Thyroid gland (tissue), 4 donors: ENCODE measurements at regions not wholly inside any gene's neighbourhood (a gene's known extent, or its start where the extent isn't known, plus 50 kb on each side); places are given as distances from the start of the nearest gene placed in this dataset.

ENCODE experiments used
- CTCF ChIP-seq, 6 experiments: fragments of 200-600 bp in 3 of 6; fragments of 450-650 bp in 3 of 6; sonication (generic) in 3 of 6; IDR thresholded peaks; one replicate each; pipeline ENCODE4 v1.5.1; 2016 to 2019; ENCODE audit warnings: antibody characterized with exemption in 6 of 6, mild to moderate bottlenecking in 2 of 6, inconsistent platforms in 1 of 6, moderate library complexity in 1 of 6
- POLR2A ChIP-seq, 2 donors: fragments of 450-650 bp; IDR thresholded peaks; one replicate each; pipeline ENCODE4 v1.6.1; 2017; ENCODE audit warnings: antibody characterized with exemption in 2 of 2, mild to moderate bottlenecking in 2 of 2, moderate library complexity in 1 of 2

GRCh38 chr6:77180326-77180725 lies 283.0 kb downstream of the HTR1B start:
- TF ChIP-seq POLR2A (IDR thresholded peaks at IDR 0.05): no peak
- no peak for TF ChIP-seq CTCF (IDR thresholded peaks at IDR 0.05)
